ENCODE measurements at regions not wholly inside any gene's neighbourhood (a gene's known extent, or its start where the extent isn't known, plus 50 kb on each side); places are given as distances from the start of the nearest gene placed in this dataset.

DNA sequence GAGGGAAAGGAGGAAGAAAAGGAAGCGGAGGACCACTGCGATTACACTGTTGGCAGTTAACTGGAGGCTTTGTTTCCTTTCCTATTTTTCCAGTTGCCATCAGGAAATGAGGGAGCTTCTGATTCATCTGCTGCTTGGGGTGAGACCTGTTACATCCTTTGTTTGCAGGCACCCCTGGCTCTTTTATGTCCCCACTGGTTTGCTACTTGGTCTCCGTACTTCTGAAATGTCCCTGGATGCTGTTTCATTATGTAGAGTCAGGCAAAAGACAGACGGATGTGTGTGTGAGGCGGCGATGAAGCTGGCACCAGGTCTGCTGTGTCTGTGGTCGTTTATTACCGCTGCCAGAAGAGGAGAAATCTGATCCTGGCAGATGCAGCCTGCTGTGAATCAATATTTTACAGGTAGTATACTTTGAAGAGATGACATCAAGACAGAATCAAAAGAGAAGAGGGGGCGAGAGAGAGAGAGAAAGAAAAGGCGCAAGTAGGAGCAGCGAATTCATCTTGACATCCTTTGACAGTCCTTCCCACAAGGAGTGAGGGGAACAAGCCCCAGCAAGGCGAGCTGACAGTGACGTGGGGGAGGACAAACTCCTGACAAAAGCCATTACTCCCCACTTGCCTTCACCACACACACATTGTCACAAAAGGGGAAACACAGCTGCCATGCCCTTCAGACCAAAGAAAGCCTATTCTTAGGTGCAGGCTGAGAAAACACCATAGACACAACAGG is 145.9 kb upstream of the FBXL4 start:
- Histone ChIP-seq H3K27me3 (ENCODE audit: insufficient read depth, low read depth, low read length) (no peaks in the 10 kb centered on the region), H3K9ac (ENCODE audit: low read length) (no peak overlapping the region), H3K27ac (ENCODE audit: low read length) (peak overlapping the region; percentile 9), H3K36me3 (ENCODE audit: insufficient read depth, low read length) (no peaks in the 10 kb centered on the region), H3F3A (ENCODE audit: insufficient read depth, low read length, poor library complexity, severe bottlenecking) (no peaks in the 10 kb centered on the region), H3K9me3 (ENCODE audit: low read length) (no peaks in the 10 kb centered on the region), H3K4me2 (ENCODE audit: low read length) (no peak overlapping the region), H3K4me3 (ENCODE audit: low read length) (no peak overlapping the region), H3K79me2 (replicated peaks; ENCODE audit: insufficient read depth, low read length) (no peaks in the 10 kb centered on the region), H2AFZ (ENCODE audit: low read depth, low read length) (no peak overlapping the region), H4K20me1 (ENCODE audit: insufficient read depth) (no peaks in the 10 kb centered on the region), H3K9me2 (ENCODE audit: insufficient read depth, low read length) (no peaks in the 10 kb centered on the region)
- TF ChIP-seq, protein P1, sequence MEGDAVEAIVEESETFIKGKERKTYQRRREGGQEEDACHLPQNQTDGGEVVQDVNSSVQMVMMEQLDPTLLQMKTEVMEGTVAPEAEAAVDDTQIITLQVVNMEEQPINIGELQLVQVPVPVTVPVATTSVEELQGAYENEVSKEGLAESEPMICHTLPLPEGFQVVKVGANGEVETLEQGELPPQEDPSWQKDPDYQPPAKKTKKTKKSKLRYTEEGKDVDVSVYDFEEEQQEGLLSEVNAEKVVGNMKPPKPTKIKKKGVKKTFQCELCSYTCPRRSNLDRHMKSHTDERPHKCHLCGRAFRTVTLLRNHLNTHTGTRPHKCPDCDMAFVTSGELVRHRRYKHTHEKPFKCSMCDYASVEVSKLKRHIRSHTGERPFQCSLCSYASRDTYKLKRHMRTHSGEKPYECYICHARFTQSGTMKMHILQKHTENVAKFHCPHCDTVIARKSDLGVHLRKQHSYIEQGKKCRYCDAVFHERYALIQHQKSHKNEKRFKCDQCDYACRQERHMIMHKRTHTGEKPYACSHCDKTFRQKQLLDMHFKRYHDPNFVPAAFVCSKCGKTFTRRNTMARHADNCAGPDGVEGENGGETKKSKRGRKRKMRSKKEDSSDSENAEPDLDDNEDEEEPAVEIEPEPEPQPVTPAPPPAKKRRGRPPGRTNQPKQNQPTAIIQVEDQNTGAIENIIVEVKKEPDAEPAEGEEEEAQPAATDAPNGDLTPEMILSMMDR (IDR thresholded peaks at IDR 0.05; ENCODE audit: poor library complexity, severe bottlenecking) = no peak
- TF ChIP-seq EP300 (conservative IDR thresholded peaks at IDR 0.05; ENCODE audit: poor library complexity, severe bottlenecking) = peak; percentile 44
- TF ChIP-seq, protein P2, sequence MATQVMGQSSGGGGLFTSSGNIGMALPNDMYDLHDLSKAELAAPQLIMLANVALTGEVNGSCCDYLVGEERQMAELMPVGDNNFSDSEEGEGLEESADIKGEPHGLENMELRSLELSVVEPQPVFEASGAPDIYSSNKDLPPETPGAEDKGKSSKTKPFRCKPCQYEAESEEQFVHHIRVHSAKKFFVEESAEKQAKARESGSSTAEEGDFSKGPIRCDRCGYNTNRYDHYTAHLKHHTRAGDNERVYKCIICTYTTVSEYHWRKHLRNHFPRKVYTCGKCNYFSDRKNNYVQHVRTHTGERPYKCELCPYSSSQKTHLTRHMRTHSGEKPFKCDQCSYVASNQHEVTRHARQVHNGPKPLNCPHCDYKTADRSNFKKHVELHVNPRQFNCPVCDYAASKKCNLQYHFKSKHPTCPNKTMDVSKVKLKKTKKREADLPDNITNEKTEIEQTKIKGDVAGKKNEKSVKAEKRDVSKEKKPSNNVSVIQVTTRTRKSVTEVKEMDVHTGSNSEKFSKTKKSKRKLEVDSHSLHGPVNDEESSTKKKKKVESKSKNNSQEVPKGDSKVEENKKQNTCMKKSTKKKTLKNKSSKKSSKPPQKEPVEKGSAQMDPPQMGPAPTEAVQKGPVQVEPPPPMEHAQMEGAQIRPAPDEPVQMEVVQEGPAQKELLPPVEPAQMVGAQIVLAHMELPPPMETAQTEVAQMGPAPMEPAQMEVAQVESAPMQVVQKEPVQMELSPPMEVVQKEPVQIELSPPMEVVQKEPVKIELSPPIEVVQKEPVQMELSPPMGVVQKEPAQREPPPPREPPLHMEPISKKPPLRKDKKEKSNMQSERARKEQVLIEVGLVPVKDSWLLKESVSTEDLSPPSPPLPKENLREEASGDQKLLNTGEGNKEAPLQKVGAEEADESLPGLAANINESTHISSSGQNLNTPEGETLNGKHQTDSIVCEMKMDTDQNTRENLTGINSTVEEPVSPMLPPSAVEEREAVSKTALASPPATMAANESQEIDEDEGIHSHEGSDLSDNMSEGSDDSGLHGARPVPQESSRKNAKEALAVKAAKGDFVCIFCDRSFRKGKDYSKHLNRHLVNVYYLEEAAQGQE (IDR thresholded peaks at IDR 0.05; ENCODE audit: borderline replicate concordance) = peak; percentile 10

DNA sequence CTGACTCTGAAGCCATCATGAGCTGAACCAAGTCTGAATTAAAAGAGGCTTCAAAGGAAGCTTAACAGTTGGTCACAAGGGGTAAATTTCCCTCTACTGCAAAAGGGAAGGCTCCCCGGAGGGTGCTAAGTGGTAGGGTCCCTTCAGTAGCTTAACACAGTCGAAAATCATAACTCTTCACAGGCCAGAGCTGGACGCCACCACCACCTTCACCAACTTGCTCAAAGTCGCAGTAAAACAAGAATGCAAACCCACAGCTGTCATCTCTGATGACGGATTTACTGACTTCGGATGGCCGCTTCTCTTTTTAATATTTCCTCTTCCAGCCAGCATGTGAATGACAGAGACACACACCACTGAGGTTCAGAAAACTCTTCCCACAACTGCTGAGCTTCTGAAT is 144.7 kb upstream of the FBXL4 start:
- Histone ChIP-seq H3K9ac (ENCODE audit: low read length) (no peak overlapping the region), H3K36me3 (ENCODE audit: insufficient read depth, low read length) (no peaks in the 10 kb centered on the region), H2AFZ (ENCODE audit: low read depth, low read length) (no peak overlapping the region), H4K20me1 (ENCODE audit: insufficient read depth) (no peaks in the 10 kb centered on the region), H3K4me3 (ENCODE audit: low read length) (no peak overlapping the region), H3K4me2 (ENCODE audit: low read length) (no peak overlapping the region), H3K27me3 (ENCODE audit: insufficient read depth, low read depth, low read length) (no peaks in the 10 kb centered on the region), H3K9me3 (ENCODE audit: low read length) (no peaks in the 10 kb centered on the region), H3K9me2 (ENCODE audit: insufficient read depth, low read length) (no peaks in the 10 kb centered on the region), H3F3A (ENCODE audit: insufficient read depth, low read length, poor library complexity, severe bottlenecking) (no peaks in the 10 kb centered on the region), H3K79me2 (replicated peaks; ENCODE audit: insufficient read depth, low read length) (no peaks in the 10 kb centered on the region), H3K27ac (ENCODE audit: low read length) (no peak overlapping the region)
- TF ChIP-seq TAF1 (IDR thresholded peaks at IDR 0.05; ENCODE audit: low read depth) = no peak
- TF ChIP-seq MXI1 (conservative IDR thresholded peaks at IDR 0.05; ENCODE audit: poor library complexity, severe bottlenecking) = no peak
- TF ChIP-seq EZH2 (IDR thresholded peaks at IDR 0.05; ENCODE audit: borderline replicate concordance, insufficient read depth, low read length, poor library complexity, severe bottlenecking) = no peak
- TF ChIP-seq RAD21 (conservative IDR thresholded peaks at IDR 0.05) = no peak
- TF ChIP-seq, protein P1 (IDR thresholded peaks at IDR 0.05; ENCODE audit: poor library complexity, severe bottlenecking) = no peak
- TF ChIP-seq EP300 (conservative IDR thresholded peaks at IDR 0.05; ENCODE audit: poor library complexity, severe bottlenecking) = no peak
- TF ChIP-seq POLR2AphosphoS5 (IDR thresholded peaks at IDR 0.05) = no peak
- TF ChIP-seq, protein P2 (IDR thresholded peaks at IDR 0.05; ENCODE audit: borderline replicate concordance) = no peak
- no peak for TF ChIP-seq SMC3 (conservative IDR thresholded peaks at IDR 0.05; ENCODE audit: poor library complexity)
